ENCODE measurements at regions not wholly inside any gene's neighbourhood (a gene's known extent, or its start where the extent isn't known, plus 50 kb on each side); places are given as distances from the start of the nearest gene placed in this dataset.

GRCh38 chr2:240322231-240322955 is 113.1 kb upstream of the GPC1 start:
- Mint-ChIP-seq H3K27me3 (ENCODE audit: low read depth) (no peaks in the 10 kb centered on the region), H3K36me3 (ENCODE audit: low read depth) (no peaks in the 10 kb centered on the region), H3K9me3 (no peaks in the 10 kb centered on the region), H3K4me1 (ENCODE audit: low read depth) (no peaks in the 10 kb centered on the region), H3K27ac (no peak overlapping the region), H3K4me3 (no peak overlapping the region)

- Mint-ChIP-seq H3K36me3 (ENCODE audit: low read depth) (no peaks in the 10 kb centered on the region), H3K9me3 (no peaks in the 10 kb centered on the region), H3K4me3 (no peak overlapping the region), H3K27ac (no peak overlapping the region), H3K4me1 (ENCODE audit: low read depth) (no peaks in the 10 kb centered on the region), H3K27me3 (ENCODE audit: low read depth) (no peaks in the 10 kb centered on the region)
These were observed 112.5 kb upstream of the GPC1 start for GRCh38 chr2:240322991-240323390.

- no peak overlapping the region for H3K27ac Mint-ChIP-seq
- no peak overlapping the region for H3K4me3 Mint-ChIP-seq
- H3K9me3 Mint-ChIP-seq, result no peaks in the 10 kb centered on the region
- no peaks in the 10 kb centered on the region for H3K4me1 Mint-ChIP-seq (ENCODE audit: low read depth)
- no peaks in the 10 kb centered on the region for H3K27me3 Mint-ChIP-seq (ENCODE audit: low read depth)
- H3K36me3 Mint-ChIP-seq (ENCODE audit: low read depth), result no peaks in the 10 kb centered on the region
These were observed 111.7 kb upstream of the GPC1 start for GRCh38 chr2:240323601-240324291.

- no peaks in the 10 kb centered on the region for H3K4me1 Mint-ChIP-seq (ENCODE audit: low read depth)
- no peak overlapping the region for H3K4me3 Mint-ChIP-seq
- H3K27ac Mint-ChIP-seq, result no peak overlapping the region
- no peaks in the 10 kb centered on the region for H3K27me3 Mint-ChIP-seq (ENCODE audit: low read depth)
- no peaks in the 10 kb centered on the region for H3K9me3 Mint-ChIP-seq
- H3K36me3 Mint-ChIP-seq (ENCODE audit: low read depth), result no peaks in the 10 kb centered on the region
These were observed 111.0 kb upstream of the GPC1 start for GRCh38 chr2:240324312-240325015.

GRCh38 chr2:240325016-240326007 is 110.2 kb upstream of the GPC1 start:
- Mint-ChIP-seq H3K27me3 (ENCODE audit: low read depth) (no peaks in the 10 kb centered on the region), H3K36me3 (ENCODE audit: low read depth) (no peaks in the 10 kb centered on the region), H3K27ac (no peak overlapping the region), H3K4me3 (no peak overlapping the region), H3K4me1 (ENCODE audit: low read depth) (no peaks in the 10 kb centered on the region), H3K9me3 (no peaks in the 10 kb centered on the region)

- H3K4me1 Mint-ChIP-seq (ENCODE audit: low read depth), result no peaks in the 10 kb centered on the region
- no peak overlapping the region for H3K27ac Mint-ChIP-seq
- no peak overlapping the region for H3K4me3 Mint-ChIP-seq
- no peaks in the 10 kb centered on the region for H3K9me3 Mint-ChIP-seq
- no peaks in the 10 kb centered on the region for H3K27me3 Mint-ChIP-seq (ENCODE audit: low read depth)
- H3K36me3 Mint-ChIP-seq (ENCODE audit: low read depth), result no peaks in the 10 kb centered on the region
These were observed 109.2 kb upstream of the GPC1 start for GRCh38 chr2:240326246-240326645.

GRCh38 chr2:240326886-240327285 is 108.6 kb upstream of the GPC1 start:
- peaks cover 4% of the 10 kb centered on the region for H3K9me3 Mint-ChIP-seq
- H3K4me1 Mint-ChIP-seq (ENCODE audit: low read depth), result no peaks in the 10 kb centered on the region
- H3K27me3 Mint-ChIP-seq (ENCODE audit: low read depth), result no peaks in the 10 kb centered on the region
- H3K36me3 Mint-ChIP-seq (ENCODE audit: low read depth), result no peaks in the 10 kb centered on the region
- H3K4me3 Mint-ChIP-seq, result no peak overlapping the region
- H3K27ac Mint-ChIP-seq, result no peak overlapping the region

- Mint-ChIP-seq H3K27me3 (ENCODE audit: low read depth) (no peaks in the 10 kb centered on the region), H3K9me3 (peaks cover 7% of the 10 kb centered on the region), H3K4me3 (no peak overlapping the region), H3K27ac (no peak overlapping the region), H3K36me3 (ENCODE audit: low read depth) (no peaks in the 10 kb centered on the region), H3K4me1 (ENCODE audit: low read depth) (no peaks in the 10 kb centered on the region)
These were observed 107.9 kb upstream of the GPC1 start for GRCh38 chr2:240327566-240327965.

GRCh38 chr2:240328526-240328925 is 106.9 kb upstream of the GPC1 start:
- Mint-ChIP-seq H3K36me3 (ENCODE audit: low read depth) (no peaks in the 10 kb centered on the region), H3K27me3 (ENCODE audit: low read depth) (no peaks in the 10 kb centered on the region), H3K9me3 (peaks cover 7% of the 10 kb centered on the region), H3K4me1 (ENCODE audit: low read depth) (no peaks in the 10 kb centered on the region), H3K4me3 (no peak overlapping the region), H3K27ac (no peak overlapping the region)

GRCh38 chr2:240329116-240329665 is 106.3 kb upstream of the GPC1 start:
- H3K27ac Mint-ChIP-seq, result no peak overlapping the region
- peaks cover 7% of the 10 kb centered on the region for H3K9me3 Mint-ChIP-seq
- no peaks in the 10 kb centered on the region for H3K4me1 Mint-ChIP-seq (ENCODE audit: low read depth)
- H3K4me3 Mint-ChIP-seq, result no peak overlapping the region
- no peaks in the 10 kb centered on the region for H3K27me3 Mint-ChIP-seq (ENCODE audit: low read depth)
- H3K36me3 Mint-ChIP-seq (ENCODE audit: low read depth), result no peaks in the 10 kb centered on the region

GRCh38 chr2:240329778-240330177 is 105.7 kb upstream of the GPC1 start:
- Mint-ChIP-seq H3K4me3 (no peak overlapping the region), H3K27me3 (ENCODE audit: low read depth) (peaks cover 3% of the 10 kb centered on the region), H3K9me3 (peaks cover 7% of the 10 kb centered on the region), H3K4me1 (ENCODE audit: low read depth) (no peaks in the 10 kb centered on the region), H3K36me3 (ENCODE audit: low read depth) (no peaks in the 10 kb centered on the region), H3K27ac (no peak overlapping the region)

- peaks cover 14% of the 10 kb centered on the region for H3K27me3 Mint-ChIP-seq (ENCODE audit: low read depth)
- peaks cover 7% of the 10 kb centered on the region for H3K9me3 Mint-ChIP-seq
- H3K4me1 Mint-ChIP-seq (ENCODE audit: low read depth), result no peaks in the 10 kb centered on the region
- H3K4me3 Mint-ChIP-seq, result no peak overlapping the region
- H3K27ac Mint-ChIP-seq, result no peak overlapping the region
- H3K36me3 Mint-ChIP-seq (ENCODE audit: low read depth), result no peaks in the 10 kb centered on the region
These were observed 101.5 kb upstream of the GPC1 start for GRCh38 chr2:240333985-240334384.

- peaks cover 7% of the 10 kb centered on the region for H3K9me3 Mint-ChIP-seq
- H3K4me1 Mint-ChIP-seq (ENCODE audit: low read depth), result no peaks in the 10 kb centered on the region
- H3K27ac Mint-ChIP-seq, result no peak overlapping the region
- no peaks in the 10 kb centered on the region for H3K36me3 Mint-ChIP-seq (ENCODE audit: low read depth)
- no peak overlapping the region for H3K4me3 Mint-ChIP-seq
- H3K27me3 Mint-ChIP-seq (ENCODE audit: low read depth), result peaks cover 14% of the 10 kb centered on the region
These were observed 100.4 kb upstream of the GPC1 start for GRCh38 chr2:240335061-240335460.

Measured in T-helper 1 cell treated with Interleukin-12 subunit alpha and Interleukin-12 subunit beta and Interleukin-4 antibody, amounts not matched to agents 30 μg/mL and 1 μg/mL, for 36 hours (primary cell).